ENCODE measurements at regions not wholly inside any gene's neighbourhood (a gene's known extent, or its start where the extent isn't known, plus 50 kb on each side); places are given as distances from the start of the nearest gene placed in this dataset.

DNA sequence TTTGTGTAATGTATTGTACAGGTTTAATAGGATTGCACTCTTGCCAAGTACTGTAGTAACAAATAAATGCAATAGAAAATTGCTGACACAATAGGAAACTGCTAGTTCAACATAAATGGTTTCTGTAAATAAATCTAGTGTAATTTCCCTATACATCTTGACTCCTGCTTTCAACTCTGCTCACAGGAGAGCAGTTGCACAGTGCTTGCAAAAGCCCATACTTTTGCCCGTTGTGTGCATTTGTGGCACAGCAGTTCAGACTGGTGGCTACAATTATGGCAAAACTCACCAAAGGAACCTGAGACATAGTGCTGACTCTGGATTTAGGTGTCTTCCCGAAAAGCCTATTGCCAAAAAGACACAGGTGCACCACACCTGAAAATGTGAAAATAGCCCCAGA, 953.3 kb upstream of the SLC35B3 start:
- TF ChIP-seq CTCF (conservative IDR thresholded peaks at IDR 0.05), result no peak
- Mint-ChIP-seq H3K36me3 (ENCODE audit: low read depth) (no peaks in the 10 kb centered on the region), H3K27me3 (ENCODE audit: insufficient read depth) (no peaks in the 10 kb centered on the region), H3K4me1 (peaks cover 2% of the 10 kb centered on the region), H3K4me3 (no peak overlapping the region), H3K9me3 (no peaks in the 10 kb centered on the region), H3K27ac (no peak overlapping the region)
- Histone ChIP-seq H3K27ac (ENCODE audit: low read depth, low read length) (no peak overlapping the region), H3K27me3 (ENCODE audit: control insufficient read depth, insufficient read depth, low read length, poor library complexity, severe bottlenecking) (no peaks in the 10 kb centered on the region), H3K36me3 (ENCODE audit: control insufficient read depth, insufficient read depth, low read length) (no peaks in the 10 kb centered on the region), H3K9me3 (ENCODE audit: control insufficient read depth, low read length) (no peaks in the 10 kb centered on the region), H3K4me3 (ENCODE audit: low read length) (no peak overlapping the region), H3K4me1 (ENCODE audit: control insufficient read depth, insufficient read depth, low read length) (no peaks in the 10 kb centered on the region), H3K9ac (ENCODE audit: extremely low read depth, low read length, poor library complexity, severe bottlenecking) (no peak overlapping the region)
- 87 to 100% methylated on average over 2 of the region's 2 CpGs for WGBS, 2 experiments (ENCODE audit: insufficient coverage in 1 of 2, insufficient read length in 1 of 2)
- no peak for DNase-seq

DNA sequence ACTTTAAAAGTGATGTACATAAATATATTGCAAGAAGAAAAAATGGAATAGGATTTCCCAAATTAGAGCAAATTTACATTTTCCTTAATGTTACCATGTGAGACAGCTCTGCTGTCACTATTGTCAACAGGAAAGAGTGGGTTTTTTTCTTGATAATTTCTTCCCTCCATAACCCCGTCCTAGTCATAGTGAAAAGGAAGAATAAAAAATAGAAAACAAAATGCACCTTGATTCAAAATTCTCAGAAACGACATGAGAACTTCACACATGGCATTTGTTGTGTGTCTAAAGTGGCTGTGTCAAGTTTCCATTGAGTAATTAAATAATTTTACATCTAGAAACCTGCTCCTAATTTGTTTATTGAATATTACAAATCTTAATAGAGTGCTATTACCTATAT, 945.2 kb upstream of the SLC35B3 start:
- H3K4me1 Mint-ChIP-seq, result peaks cover 2% of the 10 kb centered on the region
- no peak overlapping the region for H3K4me3 Mint-ChIP-seq
- no peaks in the 10 kb centered on the region for H3K27me3 Mint-ChIP-seq (ENCODE audit: insufficient read depth)
- Histone ChIP-seq H3K9me3 (ENCODE audit: control insufficient read depth, low read length) (no peaks in the 10 kb centered on the region), H3K9ac (ENCODE audit: extremely low read depth, low read length, poor library complexity, severe bottlenecking) (no peak overlapping the region), H3K36me3 (ENCODE audit: control insufficient read depth, insufficient read depth, low read length) (no peaks in the 10 kb centered on the region), H3K27me3 (ENCODE audit: control insufficient read depth, insufficient read depth, low read length, poor library complexity, severe bottlenecking) (no peaks in the 10 kb centered on the region), H3K4me3 (ENCODE audit: low read length) (no peak overlapping the region), H3K4me1 (ENCODE audit: control insufficient read depth, insufficient read depth, low read length) (no peaks in the 10 kb centered on the region), H3K27ac (ENCODE audit: low read depth, low read length) (no peak overlapping the region)
- no peaks in the 10 kb centered on the region for H3K9me3 Mint-ChIP-seq
- 80% methylated on average over 2 of the region's 2 CpGs; no CpG with 5 or more reads in 1 of the 2 experiments for WGBS, 2 experiments (ENCODE audit: insufficient coverage in 1 of 2, insufficient read length in 1 of 2)
- H3K27ac Mint-ChIP-seq, result no peak overlapping the region
- no peak for TF ChIP-seq CTCF (conservative IDR thresholded peaks at IDR 0.05)
- H3K36me3 Mint-ChIP-seq (ENCODE audit: low read depth), result no peaks in the 10 kb centered on the region
- no peak for DNase-seq

DNA sequence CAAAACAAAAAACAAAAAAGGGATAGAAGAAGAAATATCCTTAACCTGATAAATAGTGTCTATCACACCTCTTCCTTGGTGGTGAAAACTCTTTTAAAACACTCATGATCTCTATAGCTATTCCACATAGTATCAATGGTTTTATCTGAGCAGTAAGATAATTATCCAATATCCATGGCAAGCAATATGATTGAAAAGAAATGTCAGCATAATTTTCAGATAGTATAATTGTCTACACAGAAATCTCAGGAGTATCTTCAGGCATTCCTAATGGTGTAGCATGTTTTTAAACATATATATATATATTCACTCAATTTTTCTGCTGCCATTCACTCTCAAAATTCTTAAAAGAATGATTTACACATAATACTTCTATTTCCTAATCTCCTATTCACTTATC, 938.0 kb upstream of the SLC35B3 start:
- Histone ChIP-seq H3K4me3 (ENCODE audit: low read length) (no peak overlapping the region), H3K27ac (ENCODE audit: low read depth, low read length) (no peak overlapping the region), H3K9me3 (ENCODE audit: control insufficient read depth, low read length) (no peaks in the 10 kb centered on the region), H3K4me1 (ENCODE audit: control insufficient read depth, insufficient read depth, low read length) (peaks cover 9% of the 10 kb centered on the region), H3K9ac (ENCODE audit: extremely low read depth, low read length, poor library complexity, severe bottlenecking) (no peak overlapping the region), H3K27me3 (ENCODE audit: control insufficient read depth, insufficient read depth, low read length, poor library complexity, severe bottlenecking) (no peaks in the 10 kb centered on the region), H3K36me3 (ENCODE audit: control insufficient read depth, insufficient read depth, low read length) (no peaks in the 10 kb centered on the region)
- H3K27ac Mint-ChIP-seq, result no peak overlapping the region
- H3K36me3 Mint-ChIP-seq (ENCODE audit: low read depth), result no peaks in the 10 kb centered on the region
- H3K9me3 Mint-ChIP-seq, result no peaks in the 10 kb centered on the region
- no peak for TF ChIP-seq CTCF (conservative IDR thresholded peaks at IDR 0.05)
- H3K4me1 Mint-ChIP-seq, result peaks cover 8% of the 10 kb centered on the region
- H3K27me3 Mint-ChIP-seq (ENCODE audit: insufficient read depth), result no peaks in the 10 kb centered on the region
- no peak overlapping the region for H3K4me3 Mint-ChIP-seq
- DNase-seq, result no peak

All from endodermal cell (in vitro differentiated cells).